Tibial artery (tissue), 4 donors: ENCODE measurements at regions not wholly inside any gene's neighbourhood (a gene's known extent, or its start where the extent isn't known, plus 50 kb on each side); places are given as distances from the start of the nearest gene placed in this dataset.

Experiments used
- DNase-seq, 2 donors: peaks; one replicate each; pipeline ENCODE4 v3.0.0-alpha.2; 2019
- H3K27ac ChIP-seq, 2 donors: fragments of 200-600 bp; sonication (generic) in 1 of 2; 1 replicate in 1 of 2; 2 replicates in 1 of 2; pipeline ENCODE4 v1.5.1; 2018 to 2019; ENCODE audit warnings: mild to moderate bottlenecking in 1 of 2
- H3K27me3 ChIP-seq, 2 donors: fragments of 200-600 bp; sonication (generic) in 1 of 2; one replicate each; pipeline versions ENCODE4 v1.5.1 to v1.6.0; 2016 to 2019
- H3K36me3 ChIP-seq, 3 donors: fragments of 200-600 bp; sonication (generic) in 2 of 3; one replicate each; pipeline ENCODE4 v1.5.1; 2016 to 2019; ENCODE audit warnings: mild to moderate bottlenecking in 2 of 3
- H3K4me1 ChIP-seq, 4 donors: fragments of 200-600 bp; sonication (generic) in 2 of 4; 1 replicate in 3 of 4; 2 replicates in 1 of 4; pipeline ENCODE4 v1.5.1; 2016 to 2019
- H3K4me3 ChIP-seq, 2 donors: fragments of 200-600 bp; sonication (generic) in 1 of 2; 1 replicate in 1 of 2; 2 replicates in 1 of 2; pipeline ENCODE4 v1.5.1; 2018 to 2019; ENCODE audit warnings: mild to moderate bottlenecking in 2 of 2
- H3K9me3 ChIP-seq, 3 donors: fragments of 200-600 bp; sonication (generic) in 1 of 3; one replicate each; pipeline ENCODE4 v1.5.1; 2016 to 2019
- intact Hi-C: fragments of 100-400 bp; cut with DNase I; formaldehyde crosslinking; loops from one replicate; pipeline ENCODE4 v1.15.0; 2023; ENCODE audit warnings: low total_unique reads
- TF ChIP-seq, protein P1 (sequence below), 2 experiments: fragments of 200-600 bp in 1 of 2; fragments of 450-650 bp in 1 of 2; IDR thresholded peaks; one replicate each; pipeline ENCODE4 v1.5.1; 2017 to 2019; ENCODE audit warnings: antibody characterized with exemption in 2 of 2, mild to moderate bottlenecking in 1 of 2, moderate library complexity in 1 of 2

DNA sequence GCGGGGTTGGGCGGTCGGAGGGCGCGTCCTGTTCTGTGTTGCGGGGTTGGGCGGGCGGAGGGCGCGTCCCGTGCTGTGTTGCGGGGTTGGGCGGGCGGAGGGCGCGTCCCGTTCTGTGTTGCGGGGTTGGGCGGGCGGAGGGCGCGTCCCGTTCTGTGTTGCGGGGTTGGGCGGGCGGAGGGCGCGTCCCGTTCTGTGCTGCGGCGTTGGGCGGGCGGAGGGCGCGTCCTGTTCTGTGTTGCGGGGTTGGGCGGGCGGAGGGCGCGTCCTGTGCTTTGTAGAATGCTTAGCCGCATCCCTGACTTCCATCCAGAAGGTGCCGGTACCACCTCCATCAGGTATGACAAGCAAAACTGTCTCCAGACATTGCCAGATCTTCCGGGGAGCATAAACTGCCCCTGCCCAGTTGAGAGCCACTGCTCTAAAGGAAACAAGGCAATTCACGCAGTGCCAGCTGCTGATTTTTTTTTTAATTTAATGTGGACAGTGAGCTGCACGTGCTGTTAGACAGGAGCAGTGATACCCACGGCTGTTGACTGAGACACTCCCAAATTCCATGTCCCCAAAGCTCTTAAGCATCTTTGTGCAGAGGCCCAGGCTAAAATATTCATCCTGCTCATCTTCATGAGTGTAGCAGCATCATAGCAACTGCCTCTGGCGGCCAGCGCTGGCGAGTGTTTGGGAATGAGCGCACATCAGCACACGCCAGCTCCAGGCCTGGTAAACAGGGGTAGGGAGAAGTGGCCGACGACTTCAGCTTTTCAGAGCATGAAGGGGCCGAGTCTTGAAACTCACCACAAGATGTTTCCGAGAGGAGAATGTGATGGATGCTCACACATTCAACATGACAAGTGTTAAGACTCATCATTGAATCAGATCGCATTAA is 284.4 kb upstream of the CDH4 start:
- Histone ChIP-seq H3K36me3 (no peaks in the 10 kb centered on the region), H3K9me3 (no peaks in the 10 kb centered on the region), H3K4me1 (no peaks in the 10 kb centered on the region), H3K27me3 (no peaks in the 10 kb centered on the region), H3K4me3 (no peak overlapping the region), H3K27ac (no peak overlapping the region)
- DNase-seq, result no peak
- TF ChIP-seq, protein P1, sequence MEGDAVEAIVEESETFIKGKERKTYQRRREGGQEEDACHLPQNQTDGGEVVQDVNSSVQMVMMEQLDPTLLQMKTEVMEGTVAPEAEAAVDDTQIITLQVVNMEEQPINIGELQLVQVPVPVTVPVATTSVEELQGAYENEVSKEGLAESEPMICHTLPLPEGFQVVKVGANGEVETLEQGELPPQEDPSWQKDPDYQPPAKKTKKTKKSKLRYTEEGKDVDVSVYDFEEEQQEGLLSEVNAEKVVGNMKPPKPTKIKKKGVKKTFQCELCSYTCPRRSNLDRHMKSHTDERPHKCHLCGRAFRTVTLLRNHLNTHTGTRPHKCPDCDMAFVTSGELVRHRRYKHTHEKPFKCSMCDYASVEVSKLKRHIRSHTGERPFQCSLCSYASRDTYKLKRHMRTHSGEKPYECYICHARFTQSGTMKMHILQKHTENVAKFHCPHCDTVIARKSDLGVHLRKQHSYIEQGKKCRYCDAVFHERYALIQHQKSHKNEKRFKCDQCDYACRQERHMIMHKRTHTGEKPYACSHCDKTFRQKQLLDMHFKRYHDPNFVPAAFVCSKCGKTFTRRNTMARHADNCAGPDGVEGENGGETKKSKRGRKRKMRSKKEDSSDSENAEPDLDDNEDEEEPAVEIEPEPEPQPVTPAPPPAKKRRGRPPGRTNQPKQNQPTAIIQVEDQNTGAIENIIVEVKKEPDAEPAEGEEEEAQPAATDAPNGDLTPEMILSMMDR (IDR thresholded peaks at IDR 0.05), result no peak
- intact Hi-C loops, result no loop called here

- Histone ChIP-seq H3K4me3 (no peak overlapping the region), H3K27ac (no peak overlapping the region), H3K9me3 (no peaks in the 10 kb centered on the region), H3K27me3 (no peaks in the 10 kb centered on the region), H3K4me1 (no peaks in the 10 kb centered on the region), H3K36me3 (no peaks in the 10 kb centered on the region)
- intact Hi-C loops, result no loop called here
- TF ChIP-seq, protein P1 (IDR thresholded peaks at IDR 0.05), result no peak
- DNase-seq, result no peak
Measured at GRCh38 chr20:60968853-60969720, 283.0 kb upstream of the CDH4 start.

DNA sequence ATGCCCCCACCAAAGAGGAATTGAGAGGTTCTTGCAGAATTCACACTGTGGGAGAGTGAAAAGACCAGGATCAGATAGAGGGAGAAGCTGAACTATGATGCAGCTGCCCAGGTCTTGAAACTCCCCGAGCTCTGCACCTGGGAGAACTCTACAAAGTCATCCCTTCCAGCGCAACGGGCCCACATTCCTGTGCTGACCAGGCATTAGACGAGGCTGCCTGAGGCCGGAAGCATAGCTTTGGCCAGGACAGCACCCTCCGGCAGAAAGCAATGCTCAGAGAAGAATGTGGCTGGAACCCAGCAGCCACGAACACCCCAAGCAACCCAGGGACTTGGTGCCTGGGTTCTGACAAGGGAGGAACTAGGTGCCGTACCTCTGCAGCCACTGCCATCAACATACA is 281.5 kb upstream of the CDH4 start:
- intact Hi-C loops, result no loop called here
- TF ChIP-seq, protein P1 (IDR thresholded peaks at IDR 0.05), result no peak

DNA sequence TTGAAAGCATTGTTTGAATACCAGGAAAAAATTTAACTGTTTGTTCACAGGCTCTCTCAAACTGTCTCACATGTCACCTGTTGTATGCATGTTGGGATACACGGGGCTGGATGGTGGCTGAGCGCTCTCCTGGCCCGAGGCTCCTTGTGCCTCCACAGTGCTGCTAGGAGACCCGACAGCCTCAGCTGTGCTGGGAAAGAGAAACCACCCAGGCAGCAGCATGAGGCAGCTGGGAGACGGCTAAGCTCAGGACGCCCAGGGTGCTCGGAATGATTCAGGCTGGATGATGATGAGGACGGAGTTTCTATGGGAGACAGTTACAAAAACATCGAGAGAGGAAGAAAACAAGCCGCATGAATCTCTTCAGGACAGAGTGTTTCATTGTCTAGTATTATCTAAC is 278.0 kb upstream of the CDH4 start:
- no peaks in the 10 kb centered on the region for H3K4me1 ChIP-seq
- no peaks in the 10 kb centered on the region for H3K27me3 ChIP-seq
- TF ChIP-seq, protein P1 (IDR thresholded peaks at IDR 0.05), result no peak
- H3K36me3 ChIP-seq, result no peaks in the 10 kb centered on the region
- H3K27ac ChIP-seq, result no peak overlapping the region
- intact Hi-C loops, result no loop called here
- no peak overlapping the region for H3K4me3 ChIP-seq
- peaks cover 0 to 5% (median 4%) of the 10 kb centered on the region in 3 donors for H3K9me3 ChIP-seq
- no peak for DNase-seq

More for the DNA sequence above, 281.5 kb upstream of the CDH4 start:
- H3K4me1 ChIP-seq, result no peaks in the 10 kb centered on the region
- H3K27me3 ChIP-seq, result no peaks in the 10 kb centered on the region
- no peak overlapping the region for H3K4me3 ChIP-seq
- H3K27ac ChIP-seq, result no peak overlapping the region
- H3K9me3 ChIP-seq, result no peaks in the 10 kb centered on the region
- no peak for DNase-seq
- no peaks in the 10 kb centered on the region for H3K36me3 ChIP-seq

DNA sequence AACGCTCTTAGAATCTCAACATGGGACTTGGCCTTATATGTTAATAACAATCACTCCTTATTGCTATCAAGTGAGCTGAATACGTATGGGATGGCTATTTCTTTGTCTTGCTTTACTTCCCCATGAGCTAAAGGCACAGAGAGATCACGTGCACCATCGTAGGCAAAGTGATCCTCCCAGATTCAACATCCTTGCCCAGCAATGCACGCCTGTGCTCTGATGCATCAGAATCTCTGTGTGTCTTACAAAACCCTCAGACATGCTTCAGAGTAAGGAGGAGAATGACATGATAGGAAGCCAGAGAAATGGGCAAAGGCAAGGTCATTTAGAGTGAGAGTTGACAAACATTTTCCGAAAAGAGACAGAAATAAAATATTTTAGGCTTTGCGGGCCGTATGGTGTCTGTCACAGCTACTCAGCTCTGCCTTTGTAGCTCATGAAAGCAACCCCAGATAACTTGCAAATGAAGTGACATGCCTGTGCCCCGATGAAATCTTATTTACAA is 277.6 kb upstream of the CDH4 start:
- Histone ChIP-seq H3K36me3 (no peaks in the 10 kb centered on the region), H3K27me3 (no peaks in the 10 kb centered on the region), H3K27ac (no peak overlapping the region), H3K4me3 (no peak overlapping the region), H3K9me3 (peaks cover 0 to 9% (median 8%) of the 10 kb centered on the region in 3 donors), H3K4me1 (no peaks in the 10 kb centered on the region)
- intact Hi-C loops, result no loop called here
- TF ChIP-seq, protein P1 (IDR thresholded peaks at IDR 0.05), result no peak
- no peak for DNase-seq
